Mesodermal cell (in vitro differentiated cells): ENCODE measurements at regions not wholly inside any gene's neighbourhood (a gene's known extent, or its start where the extent isn't known, plus 50 kb on each side); places are given as distances from the start of the nearest gene placed in this dataset.

ENCODE experiments used
- H3K27ac ChIP-seq: 2 replicates; pipeline ENCODE4 v1.7.0; 2013; ENCODE audit warnings: mild to moderate bottlenecking, low read depth, low read length, moderate library complexity; ENCODE audit not compliant: severe bottlenecking
- H3K36me3 ChIP-seq: 2 replicates; pipeline ENCODE4 v1.7.1; 2013; ENCODE audit warnings: mild to moderate bottlenecking, low read length, moderate library complexity; ENCODE audit not compliant: control insufficient read depth, insufficient read depth
- H3K4me1 ChIP-seq: one replicate; pipeline ENCODE4 v1.7.1; 2013; ENCODE audit warnings: mild to moderate bottlenecking, low read length; ENCODE audit not compliant: insufficient read depth, control insufficient read depth, poor library complexity, severe bottlenecking
- H3K4me3 ChIP-seq: 2 replicates; pipeline ENCODE4 v1.7.0; 2013; ENCODE audit warnings: low read length, control low read depth, mild to moderate bottlenecking; ENCODE audit not compliant: insufficient read depth, poor library complexity, severe bottlenecking; ENCODE audit errors: extremely low read depth
- H3K9me3 ChIP-seq: 2 replicates; pipeline ENCODE4 v1.7.1; 2013; ENCODE audit warnings: mild to moderate bottlenecking, low read length, moderate library complexity; ENCODE audit not compliant: control insufficient read depth
- WGBS, 2 experiments: methylation state at CpG; one replicate each; pipeline ENCODE4 v1.1.5; 2013; ENCODE audit warnings: missing lambda C conversion rate in 2 of 2; ENCODE audit not compliant: insufficient coverage in 2 of 2; 5-methylcytosine and 5-hydroxymethylcytosine counted together

GRCh38 chrX:122777766-122778165 is 406.3 kb upstream of the GRIA3 start:
- Histone ChIP-seq H3K4me1 (no peaks in the 10 kb centered on the region), H3K9me3 (no peaks in the 10 kb centered on the region), H3K27ac (no peak overlapping the region), H3K4me3 (no peak overlapping the region), H3K36me3 (no peaks in the 10 kb centered on the region)
- WGBS, 2 experiments, result no CpG with 5 or more reads among the region's 3 CpGs

GRCh38 chrX:122783918-122784317 is 400.2 kb upstream of the GRIA3 start:
- Histone ChIP-seq H3K9me3 (no peaks in the 10 kb centered on the region), H3K36me3 (no peaks in the 10 kb centered on the region), H3K4me3 (no peak overlapping the region), H3K4me1 (no peaks in the 10 kb centered on the region), H3K27ac (no peak overlapping the region)
- no CpG with 5 or more reads among the region's 2 CpGs for WGBS, 2 experiments

- no peak overlapping the region for H3K27ac ChIP-seq
- no peak overlapping the region for H3K4me3 ChIP-seq
- no peaks in the 10 kb centered on the region for H3K36me3 ChIP-seq
- no peaks in the 10 kb centered on the region for H3K4me1 ChIP-seq
- no peaks in the 10 kb centered on the region for H3K9me3 ChIP-seq
- WGBS, 2 experiments, result no CpG with 5 or more reads among the region's 3 CpGs
Observed at GRCh38 chrX:122787231-122787630, 396.8 kb upstream of the GRIA3 start.

- Histone ChIP-seq H3K36me3 (no peaks in the 10 kb centered on the region), H3K4me1 (no peaks in the 10 kb centered on the region), H3K9me3 (no peaks in the 10 kb centered on the region), H3K4me3 (no peak overlapping the region), H3K27ac (no peak overlapping the region)
- WGBS, 2 experiments, result no CpG with 5 or more reads among the region's 2 CpGs
Observed at GRCh38 chrX:122788216-122788615, 395.9 kb upstream of the GRIA3 start.

- H3K36me3 ChIP-seq, result no peaks in the 10 kb centered on the region
- no peaks in the 10 kb centered on the region for H3K9me3 ChIP-seq
- no CpG with 5 or more reads among the region's 3 CpGs for whole genome bisulfite sequencing, 2 experiments
- H3K27ac ChIP-seq, result no peak overlapping the region
- no peaks in the 10 kb centered on the region for H3K4me1 ChIP-seq
- H3K4me3 ChIP-seq, result no peak overlapping the region
Observed at GRCh38 chrX:122790376-122791095, 393.5 kb upstream of the GRIA3 start.

GRCh38 chrX:122813876-122814275 is 370.2 kb upstream of the GRIA3 start:
- Histone ChIP-seq H3K9me3 (no peaks in the 10 kb centered on the region), H3K36me3 (no peaks in the 10 kb centered on the region), H3K27ac (no peak overlapping the region), H3K4me1 (no peaks in the 10 kb centered on the region), H3K4me3 (no peak overlapping the region)
- 67 to 75% methylated on average over 1 of the region's 4 CpGs for WGBS, 2 experiments

GRCh38 chrX:122816288-122816687 is 367.8 kb upstream of the GRIA3 start:
- Histone ChIP-seq H3K4me3 (no peak overlapping the region), H3K4me1 (no peaks in the 10 kb centered on the region), H3K27ac (no peak overlapping the region), H3K9me3 (no peaks in the 10 kb centered on the region), H3K36me3 (no peaks in the 10 kb centered on the region)
- WGBS, 2 experiments, result no CpG with 5 or more reads among the region's 1 CpG

- no peaks in the 10 kb centered on the region for H3K4me1 ChIP-seq
- 88 to 96% methylated on average over 5 of the region's 12 CpGs for WGBS, 2 experiments
- no peak overlapping the region for H3K4me3 ChIP-seq
- H3K9me3 ChIP-seq, result no peaks in the 10 kb centered on the region
- H3K36me3 ChIP-seq, result no peaks in the 10 kb centered on the region
- no peak overlapping the region for H3K27ac ChIP-seq
Observed at GRCh38 chrX:122817321-122817955, 366.6 kb upstream of the GRIA3 start.

- Histone ChIP-seq H3K4me3 (no peak overlapping the region), H3K9me3 (no peaks in the 10 kb centered on the region), H3K27ac (no peak overlapping the region), H3K4me1 (no peaks in the 10 kb centered on the region), H3K36me3 (no peaks in the 10 kb centered on the region)
- 96 to 100% methylated on average over 1 to 3 of the region's 4 CpGs for WGBS, 2 experiments
Observed at GRCh38 chrX:122818068-122818467, 366.0 kb upstream of the GRIA3 start.

GRCh38 chrX:122833230-122833629 is 350.8 kb upstream of the GRIA3 start:
- Histone ChIP-seq H3K4me3 (no peak overlapping the region), H3K36me3 (no peaks in the 10 kb centered on the region), H3K4me1 (no peaks in the 10 kb centered on the region), H3K9me3 (no peaks in the 10 kb centered on the region), H3K27ac (no peak overlapping the region)
- WGBS, 2 experiments, result no CpG with 5 or more reads among the region's 6 CpGs

GRCh38 chrX:122835886-122836285 is 348.2 kb upstream of the GRIA3 start:
- no CpG with 5 or more reads among the region's 1 CpG for WGBS, 2 experiments
- H3K4me1 ChIP-seq, result no peaks in the 10 kb centered on the region
- no peak overlapping the region for H3K27ac ChIP-seq
- H3K4me3 ChIP-seq, result no peak overlapping the region
- no peaks in the 10 kb centered on the region for H3K36me3 ChIP-seq
- no peaks in the 10 kb centered on the region for H3K9me3 ChIP-seq
